CD14-positive monocyte (primary cell): ENCODE measurements at regions not wholly inside any gene's neighbourhood (a gene's known extent, or its start where the extent isn't known, plus 50 kb on each side); places are given as distances from the start of the nearest gene placed in this dataset.
"Not testable (repeated sequence)": the region's sequence is repeated elsewhere in the genome, so short reads cannot be mapped to it uniquely, and the experiment has no call there.

Experiments
- DNase-seq, 3 donors: peaks; one replicate each; pipeline ENCODE4 v3.0.0-alpha.2; 2011 to 2022
- H2AFZ ChIP-seq: 2 replicates; pipeline ENCODE4 v1.6.0; 2012; ENCODE audit warnings: mild to moderate bottlenecking, low read depth, low read length, inconsistent platforms; ENCODE audit not compliant: insufficient read depth, poor library complexity, severe bottlenecking
- H3K27ac ChIP-seq, 2 donors: 1 replicate in 1 of 2; 2 replicates in 1 of 2; pipeline ENCODE4 v1.5.1; 2012 to 2013; ENCODE audit warnings: low read length in 2 of 2, control low read depth in 1 of 2, inconsistent platforms in 1 of 2, low read depth in 1 of 2, mild to moderate bottlenecking in 1 of 2
- H3K27me3 ChIP-seq, 2 donors: one replicate each; pipeline versions ENCODE4 v1.6.0 to v1.6.1; 2011 to 2013; ENCODE audit warnings: low read length in 2 of 2; ENCODE audit not compliant: control insufficient read depth in 2 of 2, insufficient read depth in 2 of 2
- H3K36me3 ChIP-seq, 2 donors: replicated peaks in 1 of 2; 1 replicate in 1 of 2; 2 replicates in 1 of 2; pipeline versions ENCODE4 v1.5.1 to v1.6.1; 2012 to 2013; ENCODE audit warnings: low read length in 2 of 2, control low read depth in 1 of 2, inconsistent platforms in 1 of 2, mild to moderate bottlenecking in 1 of 2; ENCODE audit not compliant: insufficient read depth in 2 of 2, control insufficient read depth in 1 of 2
- H3K4me1 ChIP-seq, 2 donors: 1 replicate in 1 of 2; 2 replicates in 1 of 2; pipeline versions ENCODE4 v1.5.1 to v1.6.1; 2012 to 2013; ENCODE audit warnings: low read length in 2 of 2, control low read depth in 1 of 2, inconsistent platforms in 1 of 2, mild to moderate bottlenecking in 1 of 2, moderate library complexity in 1 of 2; ENCODE audit not compliant: insufficient read depth in 2 of 2, control insufficient read depth in 1 of 2
- H3K4me2 ChIP-seq: replicated peaks from 2 replicates; pipeline ENCODE3; 2012; ENCODE audit warnings: low read length, moderate library complexity, mild to moderate bottlenecking; ENCODE audit not compliant: poor library complexity, severe bottlenecking; ENCODE audit errors: extremely low read depth
- H3K4me3 ChIP-seq, 3 experiments: fragments of 200-600 bp in 1 of 3; sonication (generic) in 1 of 3; replicated peaks in 1 of 3; 1 replicate in 2 of 3; 2 replicates in 1 of 3; pipeline ENCODE4 v1.5.1; 2011 to 2013; ENCODE audit warnings: low read length in 3 of 3, mild to moderate bottlenecking in 3 of 3, control low read depth in 2 of 3, low read depth in 2 of 3, inconsistent platforms in 1 of 3, moderate library complexity in 1 of 3
- H3K79me2 ChIP-seq: 2 replicates; pipeline ENCODE4 v1.6.0; 2012; ENCODE audit warnings: mild to moderate bottlenecking, control low read depth, inconsistent platforms, low read length, moderate library complexity; ENCODE audit not compliant: insufficient read depth
- H3K9ac ChIP-seq: 2 replicates; pipeline ENCODE4 v1.6.0; 2017; ENCODE audit warnings: low read length, mild to moderate bottlenecking; ENCODE audit not compliant: insufficient read depth, poor library complexity, severe bottlenecking
- H3K9me3 ChIP-seq, 2 donors: replicated peaks in 1 of 2; 1 replicate in 1 of 2; 2 replicates in 1 of 2; pipeline versions ENCODE4 v1.5.1 to v1.6.1; 2012 to 2013; ENCODE audit warnings: low read length in 2 of 2, control low read depth in 1 of 2; ENCODE audit not compliant: control insufficient read depth in 1 of 2, insufficient read depth in 1 of 2
- H4K20me1 ChIP-seq: 2 replicates; pipeline ENCODE4 v1.6.0; 2012; ENCODE audit warnings: mild to moderate bottlenecking, low read length, control low read depth, moderate library complexity; ENCODE audit not compliant: insufficient read depth
- H3K27ac Mint-ChIP-seq, 7 donors: one replicate each; pipeline ENCODE4 v1.8.0; 2020; ENCODE audit warnings: mild to moderate bottlenecking in 7 of 7, mixed read lengths in 7 of 7, moderate library complexity in 6 of 7, inconsistent platforms in 2 of 7
- H3K27me3 Mint-ChIP-seq, 3 donors: one replicate each; pipeline ENCODE4 v1.8.0; 2021 to 2022; ENCODE audit warnings: low read depth in 3 of 3, mild to moderate bottlenecking in 3 of 3, mixed read lengths in 3 of 3, moderate library complexity in 3 of 3, inconsistent platforms in 1 of 3
- H3K36me3 Mint-ChIP-seq, 2 donors: one replicate each; pipeline ENCODE4 v1.8.0; 2020; ENCODE audit warnings: mixed read lengths in 2 of 2, inconsistent platforms in 1 of 2, mild to moderate bottlenecking in 1 of 2
- H3K4me1 Mint-ChIP-seq: one replicate; pipeline ENCODE4 v1.8.0; 2020; ENCODE audit warnings: mild to moderate bottlenecking, mixed read lengths
- H3K4me3 Mint-ChIP-seq, 2 donors: one replicate each; pipeline ENCODE4 v1.8.0; 2020; ENCODE audit warnings: mild to moderate bottlenecking in 2 of 2, mixed read lengths in 2 of 2, moderate library complexity in 1 of 2
- H3K9me3 Mint-ChIP-seq, 7 donors: one replicate each; pipeline ENCODE4 v1.8.0; 2020 to 2022; ENCODE audit warnings: mixed read lengths in 7 of 7, mild to moderate bottlenecking in 6 of 7, moderate library complexity in 6 of 7, inconsistent platforms in 2 of 7
- CTCF ChIP-seq: fragments of 200-600 bp; IDR thresholded peaks from one replicate; pipeline ENCODE4 v1.8.0; 2022; ENCODE audit warnings: antibody characterized with exemption, mild to moderate bottlenecking
- WGBS: methylation state at CpG from one replicate; pipeline ENCODE4 v1.1.5; 2013; ENCODE audit warnings: missing lambda C conversion rate; ENCODE audit not compliant: insufficient coverage; 5-methylcytosine and 5-hydroxymethylcytosine counted together
- intact Hi-C, 2 donors: fragments of 100-400 bp; cut with micrococcal nuclease; formaldehyde crosslinking; loops; one replicate each; pipeline versions ENCODE4 v1.15.0 to v1.15.1; 2023

- Histone ChIP-seq H3K36me3 (no peaks in the 10 kb centered on the region), H3K4me3 (no peak overlapping the region), H3K27me3 (no peaks in the 10 kb centered on the region), H3K4me1 (no peaks in the 10 kb centered on the region), H2AFZ (no peak overlapping the region), H3K27ac (no peak overlapping the region), H3K9me3 (peaks cover 0 to 4% of the 10 kb centered on the region in 2 donors), H4K20me1 (no peaks in the 10 kb centered on the region), H3K79me2 (no peaks in the 10 kb centered on the region), H3K9ac (no peak overlapping the region), H3K4me2 (no peak overlapping the region)
- Mint-ChIP-seq H3K27ac (no peak overlapping the region), H3K9me3 (peaks cover 3 to 11% (median 4%) of the 10 kb centered on the region in 7 donors), H3K36me3 (no peaks in the 10 kb centered on the region), H3K27me3 (peaks cover 0 to 2% (median 1%) of the 10 kb centered on the region in 3 donors), H3K4me1 (peaks cover 2% of the 10 kb centered on the region), H3K4me3 (no peak overlapping the region)
- no peak for TF ChIP-seq CTCF
- DNase-seq, result no peak
- intact Hi-C loops, result no loop called here
Measured at GRCh38 chr7:91383905-91384274, 119.7 kb downstream of the FZD1 start.

GRCh38 chr7:91394757-91395156, 130.5 kb downstream of the FZD1 start:
- H3K27me3 ChIP-seq, result not testable (repeated sequence)

GRCh38 chr7:91395313-91395712, 131.1 kb downstream of the FZD1 start:
- not testable (repeated sequence) for H3K4me1 ChIP-seq, H3K36me3 Mint-ChIP-seq
- WGBS, result no CpG with 5 or more reads among the region's 10 CpGs

More at GRCh38 chr7:91394757-91395156, 130.5 kb downstream of the FZD1 start:
- H3K27me3 Mint-ChIP-seq, H3K36me3 Mint-ChIP-seq, H3K36me3 ChIP-seq, H3K4me3 Mint-ChIP-seq, H3K4me1 ChIP-seq, H3K27ac Mint-ChIP-seq, H3K4me1 Mint-ChIP-seq, H4K20me1 ChIP-seq, H3K9ac ChIP-seq, H3K9me3 Mint-ChIP-seq, H2AFZ ChIP-seq, intact Hi-C loops, H3K4me3 ChIP-seq, DNase-seq, H3K4me2 ChIP-seq, H3K27ac ChIP-seq, H3K79me2 ChIP-seq, H3K9me3 ChIP-seq: not testable (repeated sequence)
- 70% methylated on average over 2 of the region's 7 CpGs for WGBS

More at GRCh38 chr7:91395313-91395712, 131.1 kb downstream of the FZD1 start:
- H3K4me3 ChIP-seq, H3K27ac Mint-ChIP-seq, intact Hi-C loops, H3K79me2 ChIP-seq, H3K27ac ChIP-seq, H2AFZ ChIP-seq, H3K27me3 Mint-ChIP-seq, H3K36me3 ChIP-seq, H4K20me1 ChIP-seq, H3K27me3 ChIP-seq, H3K9me3 ChIP-seq, H3K4me3 Mint-ChIP-seq, H3K4me2 ChIP-seq, H3K9ac ChIP-seq, DNase-seq, H3K9me3 Mint-ChIP-seq, H3K4me1 Mint-ChIP-seq: not testable (repeated sequence)
